Smooth muscle cell (in vitro differentiated cells): ENCODE measurements at regions not wholly inside any gene's neighbourhood (a gene's known extent, or its start where the extent isn't known, plus 50 kb on each side); places are given as distances from the start of the nearest gene placed in this dataset.

Experiments
- DNase-seq: peaks from one replicate; lab custom pipeline; 2025; ENCODE audit not compliant: unreplicated experiment; lab: John Stamatoyannopoulos, UW
- H2AFZ ChIP-seq: fragments of 200-600 bp; sonication (generic); 2 replicates; pipeline ENCODE4 v1.6.0; 2016; ENCODE audit warnings: antibody characterized with exemption, low read depth, mild to moderate bottlenecking
- H3F3A ChIP-seq: fragments of 200-600 bp; sonication (generic); 2 replicates; pipeline ENCODE4 v1.6.0; 2017; ENCODE audit warnings: antibody characterized with exemption, low read depth
- H3K27ac ChIP-seq: fragments of 200-600 bp; sonication (generic); 2 replicates; pipeline ENCODE4 v1.5.1; 2016; ENCODE audit warnings: low read depth, mild to moderate bottlenecking
- H3K27me3 ChIP-seq: fragments of 200-600 bp; sonication (generic); 2 replicates; pipeline ENCODE4 v1.6.1; 2016; ENCODE audit warnings: low read depth, mild to moderate bottlenecking
- H3K36me3 ChIP-seq: fragments of 200-600 bp; sonication (generic); 2 replicates; pipeline ENCODE4 v1.5.1; 2016; ENCODE audit warnings: low read depth
- H3K4me1 ChIP-seq: fragments of 200-600 bp; sonication (generic); 2 replicates; pipeline ENCODE4 v1.5.1; 2016; ENCODE audit warnings: low read depth
- H3K4me2 ChIP-seq: fragments of 200-600 bp; sonication (generic); 2 replicates; pipeline ENCODE4 v1.6.0; 2016; ENCODE audit warnings: mild to moderate bottlenecking
- H3K4me3 ChIP-seq: fragments of 200-600 bp; sonication (generic); 2 replicates; pipeline ENCODE4 v1.5.1; 2016; ENCODE audit warnings: mild to moderate bottlenecking
- H3K79me2 ChIP-seq: fragments of 200-600 bp; sonication (generic); 2 replicates; pipeline ENCODE4 v1.6.0; 2016; ENCODE audit warnings: low read depth, mild to moderate bottlenecking
- H3K9ac ChIP-seq: fragments of 200-600 bp; sonication (generic); 2 replicates; pipeline ENCODE4 v1.6.0; 2016; ENCODE audit warnings: low read depth
- H3K9me3 ChIP-seq: fragments of 200-600 bp; sonication (generic); replicated peaks from 2 replicates; pipeline ENCODE4 v1.5.1; 2016; ENCODE audit warnings: low read depth
- H4K20me1 ChIP-seq: fragments of 200-600 bp; sonication (generic); 2 replicates; pipeline ENCODE4 v1.6.0; 2016; ENCODE audit warnings: low read depth
- CTCF ChIP-seq: fragments of 200-600 bp; sonication (generic); IDR thresholded peaks from 2 replicates; pipeline ENCODE4 v1.5.1; 2017; ENCODE audit warnings: borderline replicate concordance, mild to moderate bottlenecking, antibody characterized with exemption; ENCODE audit not compliant: insufficient read depth, poor library complexity, severe bottlenecking
- WGBS: methylation state at CpG from one replicate; pipeline ENCODE4 v1.1.7; 2016; ENCODE audit warnings: low lambda C conversion rate; 5-methylcytosine and 5-hydroxymethylcytosine counted together

GRCh38 chr1:181919542-181919941, 142.0 kb downstream of the ZNF648 start:
- Histone ChIP-seq H3K4me2 (peak overlapping the region; percentile 73), H3K9me3 (no peaks in the 10 kb centered on the region), H3K79me2 (no peaks in the 10 kb centered on the region), H3K27me3 (no peaks in the 10 kb centered on the region), H3K4me1 (no peaks in the 10 kb centered on the region), H3K27ac (no peak overlapping the region), H3K4me3 (no peak overlapping the region), H3K9ac (no peak overlapping the region), H3K36me3 (no peaks in the 10 kb centered on the region), H4K20me1 (no peaks in the 10 kb centered on the region), H2AFZ (no peak overlapping the region), H3F3A (no peaks in the 10 kb centered on the region)
- no peak for DNase-seq
- no peak for TF ChIP-seq CTCF
- 67% methylated on average over 1 of the region's 1 CpG for WGBS

GRCh38 chr1:181918880-181919525, 142.5 kb downstream of the ZNF648 start:
- H3K9ac ChIP-seq = no peak overlapping the region
- no peak overlapping the region for H3K27ac ChIP-seq
- H4K20me1 ChIP-seq = no peaks in the 10 kb centered on the region
- H3K36me3 ChIP-seq = no peaks in the 10 kb centered on the region
- H3K4me3 ChIP-seq = no peak overlapping the region
- H3K27me3 ChIP-seq = no peaks in the 10 kb centered on the region
- no peak for TF ChIP-seq CTCF
- 27% methylated on average over 7 of the region's 7 CpGs for WGBS
- H3K9me3 ChIP-seq = no peaks in the 10 kb centered on the region
- H3K79me2 ChIP-seq = no peaks in the 10 kb centered on the region
- H3K4me2 ChIP-seq = peak overlapping the region; percentile 73
- H3K4me1 ChIP-seq = no peaks in the 10 kb centered on the region
- DNase-seq = no peak
- H3F3A ChIP-seq = no peaks in the 10 kb centered on the region
- H2AFZ ChIP-seq = no peak overlapping the region

DNA sequence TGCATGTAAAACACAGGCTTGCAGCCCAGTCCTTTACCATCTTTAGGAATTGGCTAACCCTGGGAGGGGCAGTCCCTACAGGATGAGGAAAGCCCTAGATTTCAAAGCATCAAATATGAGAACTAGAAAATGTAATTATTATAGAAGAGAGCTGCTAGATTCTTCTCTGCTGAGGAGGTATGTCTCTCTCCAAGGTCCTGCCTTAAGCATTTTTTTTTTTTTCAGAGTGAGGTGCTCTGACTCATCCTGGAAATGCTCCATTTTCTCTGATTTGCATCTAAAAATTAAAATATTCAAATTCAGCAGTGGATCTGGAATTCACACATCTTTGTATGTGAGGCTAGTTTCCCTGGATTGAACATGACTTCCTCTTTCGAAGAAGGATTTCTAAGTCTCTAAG, 149.8 kb downstream of the ZNF648 start:
- Histone ChIP-seq H3K27ac (no peak overlapping the region), H3F3A (no peaks in the 10 kb centered on the region), H3K4me1 (no peaks in the 10 kb centered on the region), H3K79me2 (no peaks in the 10 kb centered on the region), H3K9ac (no peak overlapping the region), H3K36me3 (no peaks in the 10 kb centered on the region), H3K27me3 (no peaks in the 10 kb centered on the region), H3K4me3 (no peak overlapping the region), H3K9me3 (no peaks in the 10 kb centered on the region), H4K20me1 (no peaks in the 10 kb centered on the region), H2AFZ (no peak overlapping the region), H3K4me2 (no peak overlapping the region)
- no peak for DNase-seq
- WGBS = 78% methylated on average over 1 of the region's 1 CpG
- TF ChIP-seq CTCF = no peak

GRCh38 chr1:181910905-181911304, 150.6 kb downstream of the ZNF648 start:
- Histone ChIP-seq H3K9ac (no peak overlapping the region), H3F3A (no peaks in the 10 kb centered on the region), H4K20me1 (no peaks in the 10 kb centered on the region), H3K36me3 (no peaks in the 10 kb centered on the region), H3K27me3 (no peaks in the 10 kb centered on the region), H3K9me3 (no peaks in the 10 kb centered on the region), H3K4me1 (no peaks in the 10 kb centered on the region), H3K4me2 (no peak overlapping the region), H3K27ac (no peak overlapping the region), H3K79me2 (no peaks in the 10 kb centered on the region), H2AFZ (no peak overlapping the region), H3K4me3 (no peak overlapping the region)
- no peak for DNase-seq
- no peak for TF ChIP-seq CTCF
- WGBS = 69% methylated on average over 2 of the region's 2 CpGs
